Stomach (tissue), 8 donors: ENCODE measurements at regions not wholly inside any gene's neighbourhood (a gene's known extent, or its start where the extent isn't known, plus 50 kb on each side); places are given as distances from the start of the nearest gene placed in this dataset.

Source experiments
- DNase-seq, 2 donors: peaks; one replicate each; pipeline versions ENCODE4 v3.0.0 to v3.0.0-alpha.2; 2013 to 2019
- H3K27ac ChIP-seq, 5 donors: fragments of 200-600 bp in 4 of 5; sonication (generic) in 4 of 5; one replicate each; pipeline ENCODE4 v1.5.1; 2013 to 2019; ENCODE audit warnings: mild to moderate bottlenecking in 1 of 5, moderate library complexity in 1 of 5
- H3K27me3 ChIP-seq, 3 donors: fragments of 200-600 bp; sonication (generic); one replicate each; pipeline ENCODE4 v1.5.1; 2017 to 2019; ENCODE audit warnings: mixed run types in 1 of 3
- H3K36me3 ChIP-seq, 4 donors: fragments of 200-600 bp; sonication (generic); 1 replicate in 3 of 4; 2 replicates in 1 of 4; pipeline ENCODE4 v1.5.1; 2016 to 2019
- H3K4me1 ChIP-seq, 4 donors: fragments of 200-600 bp; sonication (generic); one replicate each; pipeline ENCODE4 v1.5.1; 2016 to 2019
- H3K4me3 ChIP-seq, 4 donors: fragments of 200-600 bp; sonication (generic) in 3 of 4; one replicate each; pipeline ENCODE4 v1.5.1; 2016 to 2019; ENCODE audit warnings: mild to moderate bottlenecking in 1 of 4
- H3K9me3 ChIP-seq, 4 donors: fragments of 200-600 bp; sonication (generic); one replicate each; pipeline ENCODE4 v1.5.1; 2016 to 2019
- CTCF ChIP-seq, 7 experiments: fragments of 450-650 bp in 4 of 7; fragments of 200-600 bp in 3 of 7; sonication (generic) in 3 of 7; IDR thresholded peaks; one replicate each; pipeline ENCODE4 v1.5.1; 2016 to 2019; ENCODE audit warnings: antibody characterized with exemption in 7 of 7, control low read depth in 2 of 7, mild to moderate bottlenecking in 1 of 7
- EP300 ChIP-seq: sonication (generic); formaldehyde crosslinking; IDR thresholded peaks from one replicate; pipeline ENCODE4 v1.6.1; 2017; ENCODE audit warnings: antibody characterized with exemption
- POLR2A ChIP-seq, 4 donors: fragments of 450-650 bp; IDR thresholded peaks; one replicate each; pipeline ENCODE4 v1.6.1; 2016; ENCODE audit warnings: antibody characterized with exemption in 4 of 4, control low read depth in 2 of 4, mild to moderate bottlenecking in 1 of 4, moderate library complexity in 1 of 4
- POLR2AphosphoS5 ChIP-seq, 3 donors: sonication (generic); formaldehyde crosslinking; IDR thresholded peaks; one replicate each; pipeline ENCODE4 v1.6.1; 2016; ENCODE audit warnings: antibody characterized with exemption in 3 of 3
- WGBS, 5 donors: extraction: QIAGEN DNeasy Blood & Tissue Kit in 3 of 5; methylation state at CpG; one replicate each; pipeline versions ENCODE4 v1.1.5 to v1.1.7; 2013 to 2018; 5-methylcytosine and 5-hydroxymethylcytosine counted together
- intact Hi-C: fragments of 100-400 bp; cut with DNase I; formaldehyde crosslinking; loops from one replicate; pipeline ENCODE4 v1.15.1; 2023; ENCODE audit warnings: low total_unique reads
- donor health status: healthy with polysubstance abuse.
- donor health status: Bipolar disorder and iron deficiency.
- donor health status: healthy.

GRCh38 chr18:41655074-41655473 lies 300.0 kb upstream of the PIK3C3 start:
- H3K36me3 ChIP-seq, result no peaks in the 10 kb centered on the region
- DNase-seq, result no peak
- no peaks in the 10 kb centered on the region for H3K9me3 ChIP-seq
- TF ChIP-seq POLR2A (IDR thresholded peaks at IDR 0.05) (no peak), EP300 (no peak), CTCF (IDR thresholded peaks at IDR 0.05) (no peak), POLR2AphosphoS5 (IDR thresholded peaks at IDR 0.05) (no peak)
- 76 to 96% (median 93%) methylated on average over 1 of the region's 1 CpG for WGBS, 5 donors
- H3K27me3 ChIP-seq, result no peaks in the 10 kb centered on the region
- no peaks in the 10 kb centered on the region for H3K4me1 ChIP-seq
- intact Hi-C loops, result no loop called here
- no peak overlapping the region for H3K27ac ChIP-seq
- no peak overlapping the region for H3K4me3 ChIP-seq

DNA sequence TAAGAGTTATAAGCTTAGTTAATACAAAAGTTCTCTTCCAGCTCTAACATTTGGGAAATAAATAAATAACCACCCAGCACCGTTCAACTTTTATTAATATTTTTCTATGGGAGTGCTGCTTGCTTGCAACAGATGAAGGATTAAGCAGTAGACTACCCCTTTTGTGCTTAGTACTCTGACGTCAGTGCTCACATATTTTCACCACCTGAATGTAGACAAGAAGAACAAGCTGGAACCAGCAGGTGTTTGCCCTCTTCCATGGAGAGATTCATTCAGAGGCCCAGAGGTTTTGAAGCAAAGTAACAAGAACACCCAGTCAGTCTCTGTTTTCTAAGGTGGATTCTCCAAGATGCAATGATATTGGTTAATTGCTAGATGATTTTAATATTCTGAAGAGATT lies 307.1 kb upstream of the PIK3C3 start:
- Histone ChIP-seq H3K36me3 (no peaks in the 10 kb centered on the region), H3K9me3 (no peaks in the 10 kb centered on the region), H3K27ac (no peak overlapping the region), H3K4me1 (no peaks in the 10 kb centered on the region), H3K4me3 (no peak overlapping the region), H3K27me3 (no peaks in the 10 kb centered on the region)
- WGBS, 5 donors, result 67 to 79% (median 69%) methylated on average over 2 of the region's 2 CpGs
- DNase-seq, result peak in 1 of 2 donors; percentile 8
- intact Hi-C loops, result no loop called here
- no peak for TF ChIP-seq POLR2A (IDR thresholded peaks at IDR 0.05)
- TF ChIP-seq EP300, result no peak

DNA sequence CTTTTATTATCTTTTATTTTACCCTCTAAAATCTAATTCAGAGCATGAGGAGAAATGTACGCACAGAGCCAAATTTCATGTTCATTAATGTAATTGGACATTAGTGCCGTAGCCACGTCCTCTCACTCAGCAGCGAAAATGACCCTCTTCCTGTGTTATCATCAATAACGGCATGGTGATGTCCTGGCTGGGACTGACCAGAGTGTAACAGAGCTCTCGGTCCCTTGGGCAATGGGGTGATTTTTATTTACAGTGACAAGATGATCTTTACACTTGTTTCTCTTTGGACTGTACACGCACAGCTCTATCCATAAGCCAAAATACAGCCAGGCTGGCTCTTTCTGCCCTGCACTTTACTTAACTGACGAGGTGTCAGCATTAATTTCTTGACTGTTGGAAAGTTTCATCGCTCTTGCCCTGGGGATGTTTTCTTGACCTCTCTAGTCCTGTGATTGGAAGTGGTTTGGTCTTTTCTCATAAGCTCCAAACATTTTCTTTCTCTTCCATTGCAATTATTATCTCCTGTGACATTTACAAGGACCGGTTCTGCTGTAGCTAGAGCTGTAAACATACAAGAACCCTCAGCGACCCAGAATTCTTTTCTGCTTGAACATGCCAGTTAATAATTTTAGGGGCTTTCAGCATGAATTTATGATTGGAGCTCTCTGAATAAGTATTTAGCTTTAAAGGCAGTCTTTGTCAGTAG lies 308.0 kb upstream of the PIK3C3 start:
- 61 to 84% (median 77%) methylated on average over 11 of the region's 11 CpGs for WGBS, 5 donors
- DNase-seq, result peak in 1 of 2 donors; percentile 6
- Histone ChIP-seq H3K4me1 (no peaks in the 10 kb centered on the region), H3K27me3 (no peaks in the 10 kb centered on the region), H3K36me3 (no peaks in the 10 kb centered on the region), H3K4me3 (no peak overlapping the region), H3K27ac (no peak overlapping the region), H3K9me3 (no peaks in the 10 kb centered on the region)
- no peak for TF ChIP-seq POLR2A (IDR thresholded peaks at IDR 0.05)
- TF ChIP-seq POLR2AphosphoS5 (IDR thresholded peaks at IDR 0.05), result no peak
- TF ChIP-seq CTCF (IDR thresholded peaks at IDR 0.05), result no peak
- no peak for TF ChIP-seq EP300
- intact Hi-C loops, result no loop called here

- Histone ChIP-seq H3K4me1 (no peaks in the 10 kb centered on the region), H3K9me3 (no peaks in the 10 kb centered on the region), H3K27ac (no peak overlapping the region), H3K4me3 (no peak overlapping the region), H3K27me3 (no peaks in the 10 kb centered on the region), H3K36me3 (no peaks in the 10 kb centered on the region)
- intact Hi-C loops, result no loop called here
- 40 to 86% (median 74%) methylated on average over 1 of the region's 1 CpG for WGBS, 5 donors
- TF ChIP-seq CTCF (IDR thresholded peaks at IDR 0.05) (no peak), POLR2A (IDR thresholded peaks at IDR 0.05) (no peak), EP300 (no peak), POLR2AphosphoS5 (IDR thresholded peaks at IDR 0.05) (no peak)
- DNase-seq, result no peak
Measured at GRCh38 chr18:41645589-41646360, 309.3 kb upstream of the PIK3C3 start.

DNA sequence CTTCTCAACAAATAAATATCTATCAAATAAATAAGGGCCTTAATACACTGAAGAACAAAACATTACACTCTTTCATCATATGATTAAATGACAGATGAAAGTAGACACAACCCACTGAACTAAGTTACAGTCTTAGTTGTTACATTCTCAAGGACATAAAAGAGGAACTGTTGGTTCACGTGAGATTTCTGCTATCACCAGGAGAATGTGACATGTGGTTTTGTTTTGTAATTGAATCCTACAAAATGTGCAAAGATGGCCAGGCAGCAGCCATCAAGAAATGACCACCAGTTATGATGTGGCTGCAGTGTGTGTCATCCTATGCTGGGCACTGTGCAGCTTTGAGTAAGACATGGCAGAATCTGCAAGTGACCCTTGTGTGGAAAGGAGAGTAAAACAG lies 310.6 kb upstream of the PIK3C3 start:
- TF ChIP-seq CTCF (IDR thresholded peaks at IDR 0.05), result no peak
- TF ChIP-seq POLR2AphosphoS5 (IDR thresholded peaks at IDR 0.05), result no peak
- no peak for TF ChIP-seq POLR2A (IDR thresholded peaks at IDR 0.05)
- TF ChIP-seq EP300, result no peak
- 56 to 75% (median 65%) methylated on average over 1 of the region's 1 CpG for WGBS, 5 donors

More for the DNA sequence above, 310.6 kb upstream of the PIK3C3 start:
- Histone ChIP-seq H3K27me3 (no peaks in the 10 kb centered on the region), H3K9me3 (no peaks in the 10 kb centered on the region), H3K36me3 (no peaks in the 10 kb centered on the region), H3K4me3 (no peak overlapping the region), H3K27ac (no peak overlapping the region), H3K4me1 (no peaks in the 10 kb centered on the region)
- DNase-seq, result no peak
- intact Hi-C loops, result no loop called here
